OCI-LY3 (cell line): ENCODE measurements at regions not wholly inside any gene's neighbourhood (a gene's known extent, or its start where the extent isn't known, plus 50 kb on each side); places are given as distances from the start of the nearest gene placed in this dataset.

Experiments used
- EZH2phosphoT487 ChIP-seq: fragments of 200-600 bp; shearing (Covaris generic); IDR thresholded peaks from 2 replicates; pipeline ENCODE4 v1.6.1; 2018; ENCODE audit warnings: antibody characterized with exemption, mixed run types, low read depth
- TF ChIP-seq, protein P1 (sequence below): fragments of 200-600, 300-600 bp; sonication (generic); IDR thresholded peaks from 2 replicates; pipeline ENCODE4 v1.5.1; 2014; ENCODE audit warnings: antibody characterized with exemption, low read length, low read depth

GRCh38 chr2:62440281-62440946 lies 65.6 kb downstream of the TMEM17 start:
- TF ChIP-seq, protein P1, sequence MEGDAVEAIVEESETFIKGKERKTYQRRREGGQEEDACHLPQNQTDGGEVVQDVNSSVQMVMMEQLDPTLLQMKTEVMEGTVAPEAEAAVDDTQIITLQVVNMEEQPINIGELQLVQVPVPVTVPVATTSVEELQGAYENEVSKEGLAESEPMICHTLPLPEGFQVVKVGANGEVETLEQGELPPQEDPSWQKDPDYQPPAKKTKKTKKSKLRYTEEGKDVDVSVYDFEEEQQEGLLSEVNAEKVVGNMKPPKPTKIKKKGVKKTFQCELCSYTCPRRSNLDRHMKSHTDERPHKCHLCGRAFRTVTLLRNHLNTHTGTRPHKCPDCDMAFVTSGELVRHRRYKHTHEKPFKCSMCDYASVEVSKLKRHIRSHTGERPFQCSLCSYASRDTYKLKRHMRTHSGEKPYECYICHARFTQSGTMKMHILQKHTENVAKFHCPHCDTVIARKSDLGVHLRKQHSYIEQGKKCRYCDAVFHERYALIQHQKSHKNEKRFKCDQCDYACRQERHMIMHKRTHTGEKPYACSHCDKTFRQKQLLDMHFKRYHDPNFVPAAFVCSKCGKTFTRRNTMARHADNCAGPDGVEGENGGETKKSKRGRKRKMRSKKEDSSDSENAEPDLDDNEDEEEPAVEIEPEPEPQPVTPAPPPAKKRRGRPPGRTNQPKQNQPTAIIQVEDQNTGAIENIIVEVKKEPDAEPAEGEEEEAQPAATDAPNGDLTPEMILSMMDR = no peak
- TF ChIP-seq EZH2phosphoT487 = no peak
